ENCODE measurements at regions not wholly inside any gene's neighbourhood (a gene's known extent, or its start where the extent isn't known, plus 50 kb on each side); places are given as distances from the start of the nearest gene placed in this dataset.

- no peak for DNase-seq
Observed at GRCh38 chr18:64982414-64983055, 768.3 kb upstream of the CDH7 start.

GRCh38 chr18:64981915-64982314 is 768.9 kb upstream of the CDH7 start:
- DNase-seq: no peak

GRCh38 chr18:64979791-64980190 is 771.0 kb upstream of the CDH7 start:
- DNase-seq: no peak

- DNase-seq: no peak
Observed at GRCh38 chr18:64974391-64975125, 776.3 kb upstream of the CDH7 start.

GRCh38 chr18:64972545-64972944 is 778.3 kb upstream of the CDH7 start:
- DNase-seq: no peak

- DNase-seq: no peak
Observed at GRCh38 chr18:64966667-64967066, 784.1 kb upstream of the CDH7 start.

GRCh38 chr18:64956465-64956864 is 794.3 kb upstream of the CDH7 start:
- DNase-seq: no peak

GRCh38 chr18:64949885-64950284 is 800.9 kb upstream of the CDH7 start:
- no peak for DNase-seq

GRCh38 chr18:64936671-64937070 is 787.8 kb upstream of the LINC00305 start:
- no peak for DNase-seq

GRCh38 chr18:64929036-64929435 is 780.1 kb upstream of the LINC00305 start:
- peak in 1 of 14 donors; percentile 48 for DNase-seq

GRCh38 chr18:64919971-64920570 is 771.2 kb upstream of the LINC00305 start:
- DNase-seq: no peak

GRCh38 chr18:64918851-64919250 is 770.0 kb upstream of the LINC00305 start:
- no peak for DNase-seq

- DNase-seq: no peak
Observed at GRCh38 chr18:64893349-64893748, 744.5 kb upstream of the LINC00305 start.

- DNase-seq: no peak
Observed at GRCh38 chr18:64888956-64889355, 740.1 kb upstream of the LINC00305 start.

GRCh38 chr18:64886995-64887394 is 738.1 kb upstream of the LINC00305 start:
- DNase-seq: no peak

- DNase-seq: no peak
Observed at GRCh38 chr18:64882896-64883295, 734.0 kb upstream of the LINC00305 start.

GRCh38 chr18:64876833-64877232 is 727.9 kb upstream of the LINC00305 start:
- no peak for DNase-seq

- no peak for DNase-seq
Observed at GRCh38 chr18:64872710-64873458, 724.0 kb upstream of the LINC00305 start.

GRCh38 chr18:64854112-64854511 is 705.2 kb upstream of the LINC00305 start:
- DNase-seq: no peak

GRCh38 chr18:64852281-64852680 is 703.4 kb upstream of the LINC00305 start:
- peak in 1 of 14 donors; percentile 7 for DNase-seq

GRCh38 chr18:64851726-64852125 is 702.8 kb upstream of the LINC00305 start:
- DNase-seq: no peak

- no peak for DNase-seq
Observed at GRCh38 chr18:64850791-64851190, 701.9 kb upstream of the LINC00305 start.

Measured in C1 segment of cervical spinal cord (tissue), 14 donors.